GM23338 (cell line): ENCODE measurements at regions not wholly inside any gene's neighbourhood (a gene's known extent, or its start where the extent isn't known, plus 50 kb on each side); places are given as distances from the start of the nearest gene placed in this dataset.

ENCODE experiments used
- ATAC-seq: fragments of 200-7000 bp; cut with Tn5 transposase; 3 replicates; pipeline ENCODE4 v1.9.1; 2020
- DNase-seq: peaks from one replicate; pipeline ENCODE4 v3.0.0-alpha.2; 2015; ENCODE audit warnings: low spot score
- H2AFZ ChIP-seq: fragments of 200-600 bp; sonication (generic); 2 replicates; pipeline ENCODE4 v1.8.0; 2016; ENCODE audit warnings: antibody characterized with exemption, mild to moderate bottlenecking, moderate library complexity
- H3F3A ChIP-seq: fragments of 200-600 bp; sonication (generic); replicated peaks from 2 replicates; pipeline ENCODE4 v1.8.0; 2017; ENCODE audit warnings: antibody characterized with exemption, mixed run types, low read depth
- H3K27ac ChIP-seq: fragments of 200-600 bp; sonication (generic); 2 replicates; pipeline ENCODE4 v1.6.1; 2016; ENCODE audit warnings: low read depth
- H3K27me3 ChIP-seq: fragments of 200-600 bp; sonication (generic); 2 replicates; pipeline ENCODE4 v1.8.0; 2016; ENCODE audit warnings: mild to moderate bottlenecking, mixed run types, moderate library complexity; ENCODE audit not compliant: insufficient read depth
- H3K36me3 ChIP-seq: fragments of 200-600 bp; sonication (generic); 2 replicates; pipeline ENCODE4 v1.8.0; 2016; ENCODE audit warnings: mild to moderate bottlenecking; ENCODE audit not compliant: insufficient read depth
- H3K4me1 ChIP-seq: fragments of 200-600 bp; sonication (generic); 2 replicates; pipeline ENCODE4 v1.8.0; 2016; ENCODE audit warnings: mild to moderate bottlenecking, moderate library complexity; ENCODE audit not compliant: insufficient read depth
- H3K4me2 ChIP-seq: fragments of 200-600 bp; sonication (generic); 2 replicates; pipeline ENCODE4 v1.7.1; 2017; ENCODE audit warnings: mixed run types
- H3K4me3 ChIP-seq: fragments of 200-600 bp; sonication (generic); 2 replicates; pipeline ENCODE4 v1.6.1; 2016; ENCODE audit warnings: mixed run types
- H3K79me2 ChIP-seq: fragments of 200-600 bp; sonication (generic); replicated peaks from 2 replicates; pipeline ENCODE4 v1.8.0; 2017; ENCODE audit warnings: mild to moderate bottlenecking; ENCODE audit not compliant: insufficient read depth
- H3K9me2 ChIP-seq: fragments of 200-600 bp; sonication (generic); 2 replicates; pipeline ENCODE4 v1.8.0; 2017; ENCODE audit not compliant: insufficient read depth
- H4K20me1 ChIP-seq: fragments of 200-600 bp; sonication (generic); replicated peaks from 2 replicates; pipeline ENCODE4 v1.8.0; 2017; ENCODE audit warnings: mild to moderate bottlenecking; ENCODE audit not compliant: insufficient read depth
- H3K27ac Mint-ChIP-seq: 2 replicates; pipeline ENCODE4 v1.8.0; 2020; ENCODE audit warnings: inconsistent platforms, mild to moderate bottlenecking, moderate library complexity, mixed read lengths
- H3K27me3 Mint-ChIP-seq: 3 replicates; pipeline ENCODE4 v1.8.0; 2022; ENCODE audit warnings: low read depth, mild to moderate bottlenecking, moderate library complexity, mixed read lengths, inconsistent platforms; ENCODE audit not compliant: insufficient read depth, poor library complexity
- H3K36me3 Mint-ChIP-seq: 3 replicates; pipeline ENCODE4 v1.8.0; 2021; ENCODE audit warnings: low read depth, mild to moderate bottlenecking, inconsistent platforms, moderate library complexity, mixed read lengths
- H3K4me1 Mint-ChIP-seq: 3 replicates; pipeline ENCODE4 v1.8.0; 2020; ENCODE audit warnings: mild to moderate bottlenecking, inconsistent platforms, mixed read lengths
- H3K4me3 Mint-ChIP-seq: 3 replicates; pipeline ENCODE4 v1.8.0; 2021; ENCODE audit warnings: moderate library complexity, mild to moderate bottlenecking, inconsistent platforms, mixed read lengths
- H3K9me3 Mint-ChIP-seq: 3 replicates; pipeline ENCODE4 v1.8.0; 2020; ENCODE audit warnings: moderate library complexity, mild to moderate bottlenecking, inconsistent platforms, mixed read lengths
- CREB1 ChIP-seq: fragments of 250-450 bp; sonication (Bioruptor Pico); IDR thresholded peaks from 2 replicates; pipeline ENCODE4 v1.5.0; 2020; ENCODE audit warnings: low read depth, mild to moderate bottlenecking, moderate library complexity
- EZH2 ChIP-seq: fragments of 200-600 bp; sonication (generic); IDR thresholded peaks from one replicate; pipeline ENCODE4 v1.8.0; 2017; ENCODE audit warnings: antibody characterized with exemption, mild to moderate bottlenecking, low read depth; ENCODE audit not compliant: unreplicated experiment
- EZH2phosphoT487 ChIP-seq: fragments of 200-600 bp; sonication (generic); IDR thresholded peaks from one replicate; pipeline ENCODE4 v1.8.1; 2018; ENCODE audit warnings: antibody characterized with exemption; ENCODE audit not compliant: unreplicated experiment
- JUNB ChIP-seq: IDR thresholded peaks from one replicate; pipeline ENCODE4 v1.6.1; 2016; ENCODE audit warnings: antibody characterized with exemption; ENCODE audit not compliant: unreplicated experiment
- NANOG ChIP-seq: IDR thresholded peaks from 2 replicates; pipeline ENCODE4 v1.6.1; 2016; ENCODE audit warnings: antibody characterized with exemption, borderline replicate concordance
- POLR2AphosphoS5 ChIP-seq: IDR thresholded peaks from 2 replicates; pipeline ENCODE4 v1.6.1; 2016; ENCODE audit warnings: antibody characterized with exemption, low read depth
- STAT1 ChIP-seq: IDR thresholded peaks from one replicate; pipeline ENCODE4 v1.6.1; 2016; ENCODE audit warnings: antibody characterized with exemption; ENCODE audit not compliant: unreplicated experiment
- ZNF114 ChIP-seq: fragments of 250-450 bp; sonication (Bioruptor Pico); IDR thresholded peaks from 2 replicates; pipeline ENCODE4 v1.5.0; 2020; ENCODE audit warnings: mild to moderate bottlenecking, moderate library complexity
- ZNF331 ChIP-seq: fragments of 250-450 bp; sonication (Bioruptor Pico); IDR thresholded peaks from 2 replicates; pipeline ENCODE4 v1.5.0; 2020; ENCODE audit warnings: low read depth, mild to moderate bottlenecking, moderate library complexity
- TF ChIP-seq, protein P1 (sequence below): IDR thresholded peaks from one replicate; pipeline ENCODE4 v1.6.1; 2018; ENCODE audit warnings: antibody characterized with exemption; ENCODE audit not compliant: unreplicated experiment
- TF ChIP-seq, protein P2 (sequence below), 2 experiments: fragments of 200-600 bp in 1 of 2; sonication (generic) in 1 of 2; conservative IDR thresholded peaks; 2 replicates each; pipeline versions ENCODE4 v1.5.1 to v1.6.1; 2016 to 2017; ENCODE audit warnings: antibody characterized with exemption in 2 of 2, low read depth in 2 of 2, mild to moderate bottlenecking in 2 of 2, moderate library complexity in 1 of 2
- TF ChIP-seq, protein P3 (sequence below): IDR thresholded peaks from 2 replicates; pipeline ENCODE4 v1.6.1; 2016; ENCODE audit warnings: antibody characterized with exemption

DNA sequence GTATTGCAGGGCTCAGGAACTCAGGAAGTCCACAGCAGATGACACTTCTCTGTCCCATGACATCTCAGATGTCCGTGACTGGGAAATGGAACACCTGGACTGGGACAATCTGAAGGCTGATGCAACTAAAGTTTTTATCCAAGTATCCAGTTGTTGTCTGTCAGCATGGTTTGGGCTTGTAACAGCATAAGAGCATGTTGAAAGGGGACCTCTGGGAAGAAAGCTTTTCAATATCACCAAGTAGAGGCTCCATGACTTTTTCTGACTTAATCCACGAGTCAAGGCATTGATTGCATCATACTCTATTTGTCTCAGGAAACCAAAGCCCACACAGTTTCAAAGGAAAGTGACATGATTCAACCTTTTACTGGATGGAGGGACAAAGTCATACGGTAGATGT lies 807.7 kb downstream of the MTRR start (continued):
- TF ChIP-seq, protein P1, sequence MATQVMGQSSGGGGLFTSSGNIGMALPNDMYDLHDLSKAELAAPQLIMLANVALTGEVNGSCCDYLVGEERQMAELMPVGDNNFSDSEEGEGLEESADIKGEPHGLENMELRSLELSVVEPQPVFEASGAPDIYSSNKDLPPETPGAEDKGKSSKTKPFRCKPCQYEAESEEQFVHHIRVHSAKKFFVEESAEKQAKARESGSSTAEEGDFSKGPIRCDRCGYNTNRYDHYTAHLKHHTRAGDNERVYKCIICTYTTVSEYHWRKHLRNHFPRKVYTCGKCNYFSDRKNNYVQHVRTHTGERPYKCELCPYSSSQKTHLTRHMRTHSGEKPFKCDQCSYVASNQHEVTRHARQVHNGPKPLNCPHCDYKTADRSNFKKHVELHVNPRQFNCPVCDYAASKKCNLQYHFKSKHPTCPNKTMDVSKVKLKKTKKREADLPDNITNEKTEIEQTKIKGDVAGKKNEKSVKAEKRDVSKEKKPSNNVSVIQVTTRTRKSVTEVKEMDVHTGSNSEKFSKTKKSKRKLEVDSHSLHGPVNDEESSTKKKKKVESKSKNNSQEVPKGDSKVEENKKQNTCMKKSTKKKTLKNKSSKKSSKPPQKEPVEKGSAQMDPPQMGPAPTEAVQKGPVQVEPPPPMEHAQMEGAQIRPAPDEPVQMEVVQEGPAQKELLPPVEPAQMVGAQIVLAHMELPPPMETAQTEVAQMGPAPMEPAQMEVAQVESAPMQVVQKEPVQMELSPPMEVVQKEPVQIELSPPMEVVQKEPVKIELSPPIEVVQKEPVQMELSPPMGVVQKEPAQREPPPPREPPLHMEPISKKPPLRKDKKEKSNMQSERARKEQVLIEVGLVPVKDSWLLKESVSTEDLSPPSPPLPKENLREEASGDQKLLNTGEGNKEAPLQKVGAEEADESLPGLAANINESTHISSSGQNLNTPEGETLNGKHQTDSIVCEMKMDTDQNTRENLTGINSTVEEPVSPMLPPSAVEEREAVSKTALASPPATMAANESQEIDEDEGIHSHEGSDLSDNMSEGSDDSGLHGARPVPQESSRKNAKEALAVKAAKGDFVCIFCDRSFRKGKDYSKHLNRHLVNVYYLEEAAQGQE = no peak

DNA sequence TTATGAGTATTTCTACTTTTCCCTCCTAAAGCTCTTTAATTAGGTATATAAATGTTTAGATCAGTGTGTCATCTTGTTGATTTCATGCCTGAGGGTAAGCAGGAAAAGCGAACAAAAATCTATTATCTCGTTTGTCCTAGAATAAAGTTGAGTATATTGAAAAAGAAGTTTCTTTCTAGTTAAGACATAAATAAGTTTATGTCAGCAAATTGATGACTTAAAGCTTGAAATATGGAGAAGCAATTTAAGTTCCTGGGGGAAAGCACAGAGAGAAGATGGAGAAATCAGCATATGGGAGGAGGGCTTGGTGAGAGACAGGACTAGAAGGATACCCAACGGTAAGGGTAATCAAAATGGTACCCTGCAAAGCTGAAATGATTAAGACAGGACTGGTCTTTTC lies 813.4 kb downstream of the MTRR start:
- Mint-ChIP-seq H3K36me3 (no peaks in the 10 kb centered on the region), H3K4me1 (no peaks in the 10 kb centered on the region), H3K4me3 (no peak overlapping the region), H3K9me3 (no peaks in the 10 kb centered on the region), H3K27me3 (no peaks in the 10 kb centered on the region), H3K27ac (no peak overlapping the region)
- Histone ChIP-seq H3K4me1 (no peaks in the 10 kb centered on the region), H3K27me3 (no peaks in the 10 kb centered on the region), H3K9me2 (no peaks in the 10 kb centered on the region), H3K4me2 (no peak overlapping the region), H4K20me1 (no peaks in the 10 kb centered on the region), H3K27ac (no peak overlapping the region), H2AFZ (no peak overlapping the region), H3K4me3 (no peak overlapping the region), H3K36me3 (no peaks in the 10 kb centered on the region), H3F3A (no peaks in the 10 kb centered on the region), H3K79me2 (no peaks in the 10 kb centered on the region)
- no peak for ATAC-seq
- DNase-seq = no peak
- TF ChIP-seq ZNF114 (CRISPR knock-in tag) = no peak
- TF ChIP-seq STAT1 = no peak
- no peak for TF ChIP-seq EZH2phosphoT487
- no peak for TF ChIP-seq NANOG
- no peak for TF ChIP-seq EZH2
- TF ChIP-seq, protein P1 = no peak
- TF ChIP-seq, protein P2, sequence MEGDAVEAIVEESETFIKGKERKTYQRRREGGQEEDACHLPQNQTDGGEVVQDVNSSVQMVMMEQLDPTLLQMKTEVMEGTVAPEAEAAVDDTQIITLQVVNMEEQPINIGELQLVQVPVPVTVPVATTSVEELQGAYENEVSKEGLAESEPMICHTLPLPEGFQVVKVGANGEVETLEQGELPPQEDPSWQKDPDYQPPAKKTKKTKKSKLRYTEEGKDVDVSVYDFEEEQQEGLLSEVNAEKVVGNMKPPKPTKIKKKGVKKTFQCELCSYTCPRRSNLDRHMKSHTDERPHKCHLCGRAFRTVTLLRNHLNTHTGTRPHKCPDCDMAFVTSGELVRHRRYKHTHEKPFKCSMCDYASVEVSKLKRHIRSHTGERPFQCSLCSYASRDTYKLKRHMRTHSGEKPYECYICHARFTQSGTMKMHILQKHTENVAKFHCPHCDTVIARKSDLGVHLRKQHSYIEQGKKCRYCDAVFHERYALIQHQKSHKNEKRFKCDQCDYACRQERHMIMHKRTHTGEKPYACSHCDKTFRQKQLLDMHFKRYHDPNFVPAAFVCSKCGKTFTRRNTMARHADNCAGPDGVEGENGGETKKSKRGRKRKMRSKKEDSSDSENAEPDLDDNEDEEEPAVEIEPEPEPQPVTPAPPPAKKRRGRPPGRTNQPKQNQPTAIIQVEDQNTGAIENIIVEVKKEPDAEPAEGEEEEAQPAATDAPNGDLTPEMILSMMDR (conservative IDR thresholded peaks at IDR 0.05; ENCODE audit: low read depth in 2 of 2) = no peak
- no peak for TF ChIP-seq POLR2AphosphoS5
- TF ChIP-seq CREB1 (CRISPR knock-in tag) = no peak
- no peak for TF ChIP-seq ZNF331 (CRISPR knock-in tag)
- TF ChIP-seq, protein P3, sequence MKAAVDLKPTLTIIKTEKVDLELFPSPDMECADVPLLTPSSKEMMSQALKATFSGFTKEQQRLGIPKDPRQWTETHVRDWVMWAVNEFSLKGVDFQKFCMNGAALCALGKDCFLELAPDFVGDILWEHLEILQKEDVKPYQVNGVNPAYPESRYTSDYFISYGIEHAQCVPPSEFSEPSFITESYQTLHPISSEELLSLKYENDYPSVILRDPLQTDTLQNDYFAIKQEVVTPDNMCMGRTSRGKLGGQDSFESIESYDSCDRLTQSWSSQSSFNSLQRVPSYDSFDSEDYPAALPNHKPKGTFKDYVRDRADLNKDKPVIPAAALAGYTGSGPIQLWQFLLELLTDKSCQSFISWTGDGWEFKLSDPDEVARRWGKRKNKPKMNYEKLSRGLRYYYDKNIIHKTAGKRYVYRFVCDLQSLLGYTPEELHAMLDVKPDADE = no peak
- TF ChIP-seq JUNB = no peak
